HCT116 (cell line): ENCODE measurements at regions not wholly inside any gene's neighbourhood (a gene's known extent, or its start where the extent isn't known, plus 50 kb on each side); places are given as distances from the start of the nearest gene placed in this dataset.

Experiments
- ATAC-seq: fragments of 200-7000 bp; cut with Tn5 transposase; 2 replicates; pipeline ENCODE4 v1.9.1; 2020; ENCODE audit warnings: mild to moderate bottlenecking, moderate library complexity
- BruUV-seq: library from RNA; stranded (reverse); fragments of 400-500 nt; replicated peaks from 2 replicates; lab custom pipeline; 2021; lab: Mats Ljungman, UMichigan
- CTCF ChIA-PET: fragments of 300-600 bp; sonication (Branson Sonifier 250); formaldehyde crosslinking; loops from one replicate; lab custom pipeline; 2021; ENCODE audit warnings: antibody characterized with exemption; lab: Charles Lee
- POLR2A ChIA-PET: fragments of 300-600, 350-600 bp; sonication (Branson Sonifier 250); formaldehyde crosslinking; loops from one replicate; lab custom pipeline; 2021; ENCODE audit warnings: antibody characterized with exemption; lab: Charles Lee
- RAD21 ChIA-PET, 2 experiments: fragments of 300-600 bp; sonication (Branson Sonifier 250); formaldehyde crosslinking; loops; one replicate each; lab custom pipeline; 2023; ENCODE audit warnings: low total read pairs in 2 of 2; ENCODE audit not compliant: uncharacterized antibody in 2 of 2, unreplicated experiment in 2 of 2, low non-redundant PET in 1 of 2; lab: Charles Lee
- DNase-seq: peaks from one replicate; pipeline ENCODE4 v3.0.0-alpha.2; 2010; ENCODE audit warnings: low read depth, low spot score
- H2AFZ ChIP-seq: fragments of 200-600 bp; shearing (Covaris generic), sonication (generic); 2 replicates; pipeline ENCODE4 v1.6.1; 2017; ENCODE audit warnings: low read depth, mixed run types, mixed read lengths, antibody characterized with exemption, low read length; ENCODE audit not compliant: poor library complexity, severe bottlenecking
- H3K27ac ChIP-seq: 2 replicates; pipeline ENCODE4 v1.5.1; 2012; ENCODE audit warnings: low read depth, low read length
- H3K27me3 ChIP-seq: fragments of 200-600 bp; sonication (generic); 2 replicates; pipeline ENCODE4 v1.6.1; 2016; ENCODE audit warnings: mixed run types, low read length, mixed read lengths; ENCODE audit not compliant: insufficient read depth
- H3K36me3 ChIP-seq, 2 experiments: fragments of 200-500 bp in 1 of 2; fragments of 200-600 bp in 1 of 2; sonication (Bioruptor generic) in 1 of 2; sonication (generic) in 1 of 2; 2 replicates each; pipeline versions ENCODE4 v1.5.1 to v1.6.1; 2014 to 2016; ENCODE audit warnings: low read length in 2 of 2, inconsistent platforms in 1 of 2, mixed read lengths in 1 of 2, mixed run types in 1 of 2; ENCODE audit not compliant: insufficient read depth in 2 of 2, control insufficient read depth in 1 of 2
- H3K4me1 ChIP-seq, 2 experiments: fragments of 200-600 bp in 1 of 2; sonication (generic) in 1 of 2; 2 replicates each; pipeline versions ENCODE4 v1.5.1 to v1.6.1; 2012 to 2017; ENCODE audit warnings: low read length in 2 of 2, inconsistent platforms in 1 of 2, mild to moderate bottlenecking in 1 of 2, mixed read lengths in 1 of 2, mixed run types in 1 of 2, moderate library complexity in 1 of 2; ENCODE audit not compliant: insufficient read depth in 2 of 2, control insufficient read depth in 1 of 2
- H3K4me2 ChIP-seq: fragments of 200-600 bp; sonication (generic); 2 replicates; pipeline ENCODE4 v1.6.1; 2017; ENCODE audit warnings: mixed run types, low read length, mixed read lengths
- H3K4me3 ChIP-seq, 2 experiments: fragments of 200-600 bp in 1 of 2; sonication (generic) in 1 of 2; replicated peaks in 1 of 2; 2 replicates each; pipeline ENCODE4 v1.5.1; 2011 to 2016; ENCODE audit warnings: low read length in 2 of 2, control low read depth in 1 of 2, low read depth in 1 of 2, mild to moderate bottlenecking in 1 of 2, mixed read lengths in 1 of 2, mixed run types in 1 of 2
- H3K79me2 ChIP-seq: fragments of 200-600 bp; sonication (generic); 2 replicates; pipeline ENCODE4 v1.6.1; 2017; ENCODE audit warnings: mild to moderate bottlenecking, mixed run types, low read length, moderate library complexity, mixed read lengths; ENCODE audit not compliant: insufficient read depth
- H3K9ac ChIP-seq: fragments of 200-600 bp; sonication (generic); 2 replicates; pipeline ENCODE4 v1.6.1; 2016; ENCODE audit warnings: low read length, mixed read lengths
- H3K9me2 ChIP-seq: fragments of 200-600 bp; sonication (generic), shearing (Covaris generic); 2 replicates; pipeline ENCODE4 v1.6.1; 2017; ENCODE audit warnings: mixed run types, mild to moderate bottlenecking, moderate library complexity; ENCODE audit not compliant: insufficient read depth
- H3K9me3 ChIP-seq, 2 experiments: fragments of 200-500 bp in 1 of 2; fragments of 200-600 bp in 1 of 2; sonication (Bioruptor generic) in 1 of 2; sonication (generic) in 1 of 2; 2 replicates each; pipeline ENCODE4 v1.6.1; 2014 to 2017; ENCODE audit warnings: low read length in 2 of 2, mixed read lengths in 2 of 2, inconsistent platforms in 1 of 2, low read depth in 1 of 2, mild to moderate bottlenecking in 1 of 2, mixed run types in 1 of 2, moderate library complexity in 1 of 2; ENCODE audit not compliant: control insufficient read depth in 1 of 2, insufficient read depth in 1 of 2
- H4K20me1 ChIP-seq: fragments of 200-600 bp; sonication (generic), shearing (Covaris generic); 2 replicates; pipeline ENCODE4 v1.6.1; 2017; ENCODE audit warnings: mixed run types, mild to moderate bottlenecking, moderate library complexity; ENCODE audit not compliant: insufficient read depth
- CBX3 ChIP-seq: IDR thresholded peaks from 2 replicates; pipeline ENCODE4 v1.6.1; 2012; ENCODE audit warnings: low read depth
- EZH2 ChIP-seq: fragments of 200-600 bp; sonication (generic); IDR thresholded peaks from 2 replicates; pipeline ENCODE4 v1.6.1; 2017; ENCODE audit warnings: antibody characterized with exemption, mixed run types
- POLR2AphosphoS5 ChIP-seq: IDR thresholded peaks from 2 replicates; pipeline ENCODE4 v1.6.1; 2011; ENCODE audit warnings: mild to moderate bottlenecking, low read depth, low read length, moderate library complexity
- SIN3A ChIP-seq: IDR thresholded peaks from 2 replicates; pipeline ENCODE4 v1.6.1; 2012; ENCODE audit warnings: low read depth
- TCF7L2 ChIP-seq: IDR thresholded peaks from 2 replicates; pipeline ENCODE4 v1.7.0; 2011; ENCODE audit warnings: borderline replicate concordance, inconsistent platforms; ENCODE audit not compliant: insufficient read depth, insufficient read length; ENCODE audit errors: extremely low read depth
- ZNF274 ChIP-seq: fragments of 200-500 bp; sonication (Bioruptor generic); IDR thresholded peaks from 2 replicates; pipeline ENCODE4 v1.6.1; 2014; ENCODE audit warnings: mild to moderate bottlenecking, low read depth, low read length, inconsistent platforms
- intact Hi-C: fragments of 100-400 bp; cut with micrococcal nuclease; formaldehyde crosslinking; loops from 2 replicates; pipeline ENCODE4 v1.10.0; 2022

DNA sequence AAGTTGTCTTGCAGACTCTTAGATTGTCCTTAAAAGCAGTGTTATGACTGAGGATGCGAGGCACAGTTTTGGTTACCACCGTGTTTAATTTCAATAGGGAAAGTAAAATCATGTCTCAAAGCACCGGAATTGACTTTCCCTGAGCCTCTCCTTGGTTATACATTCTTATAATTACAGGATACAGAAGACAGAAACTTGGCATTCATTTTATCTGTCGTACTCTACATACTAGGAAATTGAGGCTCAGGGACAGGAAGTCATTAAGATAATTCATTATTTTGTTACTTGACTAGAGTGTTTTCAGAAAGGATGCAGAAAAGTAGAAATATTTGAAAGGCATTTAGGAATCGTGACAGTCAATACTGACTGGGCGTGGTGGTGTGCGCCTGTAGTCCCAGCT is 54.0 kb upstream of the SPATA31D4 start:
- CTCF ChIA-PET, result no interaction called here
- intact Hi-C loops, result no loop called here
- Histone ChIP-seq H4K20me1 (no peaks in the 10 kb centered on the region), H3K9me3 (no peaks in the 10 kb centered on the region), H3K27ac (no peak overlapping the region), H2AFZ (no peak overlapping the region), H3K4me3 (no peak overlapping the region), H3K36me3 (no peaks in the 10 kb centered on the region), H3K4me2 (no peak overlapping the region), H3K9ac (no peak overlapping the region), H3K4me1 (peaks cover 0 to 7% of the 10 kb centered on the region in 2 experiments; a peak in 2 of 4 replicates), H3K9me2 (no peaks in the 10 kb centered on the region), H3K27me3 (no peaks in the 10 kb centered on the region), H3K79me2 (no peaks in the 10 kb centered on the region)
- TF ChIP-seq SIN3A (no peak), TCF7L2 (no peak)
- RAD21 ChIA-PET, result no interaction called here
- POLR2A ChIA-PET, result no interaction called here
- DNase-seq (no peak), ATAC-seq (no peak)
- no TSS peak for BruUV-seq

- TF ChIP-seq ZNF274 (no peak), EZH2 (no peak), POLR2AphosphoS5 (no peak), CBX3 (no peak)
- H3K4me2 ChIP-seq, result no peak overlapping the region
- DNase-seq (no peak), ATAC-seq (no peak)
- no peaks in the 10 kb centered on the region for H3K9me2 ChIP-seq
- intact Hi-C loops, result no loop called here
- H3K36me3 ChIP-seq, result no peaks in the 10 kb centered on the region
- H3K79me2 ChIP-seq, result no peaks in the 10 kb centered on the region
- H2AFZ ChIP-seq, result no peak overlapping the region
- POLR2A ChIA-PET, result no interaction called here
- H3K4me3 ChIP-seq, result no peak overlapping the region
- RAD21 ChIA-PET, result no interaction called here
- H4K20me1 ChIP-seq, result no peaks in the 10 kb centered on the region
- CTCF ChIA-PET, result no interaction called here
- no peaks in the 10 kb centered on the region for H3K9me3 ChIP-seq
- H3K27me3 ChIP-seq, result no peaks in the 10 kb centered on the region
- H3K9ac ChIP-seq, result no peak overlapping the region
- no peak overlapping the region for H3K27ac ChIP-seq
- BruUV-seq, result no TSS peak
- H3K4me1 ChIP-seq, result peaks cover 0 to 7% of the 10 kb centered on the region in 2 experiments; a peak in 2 of 4 replicates
Observed at GRCh38 chr9:81874931-81875330, 53.3 kb upstream of the SPATA31D4 start.
